GM19351 (cell line): ENCODE measurements at regions not wholly inside any gene's neighbourhood (a gene's known extent, or its start where the extent isn't known, plus 50 kb on each side); places are given as distances from the start of the nearest gene placed in this dataset.

Source experiments
- ATAC-seq: cut with Tn5 transposase; IDR thresholded peaks from one replicate; pipeline ENCODE4 v1.9.1; 2021; ENCODE audit warnings: mild to moderate bottlenecking, moderate library complexity; ENCODE audit not compliant: unreplicated experiment

- ATAC-seq = no peak
These were observed 301.9 kb downstream of the ZEB2 start for GRCh38 chr2:144217853-144218633.

GRCh38 chr2:144215701-144216675, 303.9 kb downstream of the ZEB2 start:
- ATAC-seq = peak; percentile 57

GRCh38 chr2:144215207-144215606, 304.7 kb downstream of the ZEB2 start:
- ATAC-seq = no peak

- peak; percentile 90 for ATAC-seq
These were observed 306.1 kb downstream of the ZEB2 start for GRCh38 chr2:144213797-144214196.

GRCh38 chr2:144211826-144212225, 308.1 kb downstream of the ZEB2 start:
- no peak for ATAC-seq

- ATAC-seq = no peak
These were observed 308.9 kb downstream of the ZEB2 start for GRCh38 chr2:144211065-144211464.

- ATAC-seq = no peak
These were observed 309.8 kb downstream of the ZEB2 start for GRCh38 chr2:144210076-144210475.

- ATAC-seq = no peak
These were observed 311.0 kb downstream of the ZEB2 start for GRCh38 chr2:144208924-144209323.

- ATAC-seq = no peak
These were observed 313.9 kb downstream of the ZEB2 start for GRCh38 chr2:144206019-144206418.

- no peak for ATAC-seq
These were observed 318.0 kb downstream of the ZEB2 start for GRCh38 chr2:144201868-144202468.

GRCh38 chr2:144201126-144201525, 318.8 kb downstream of the ZEB2 start:
- no peak for ATAC-seq

- no peak for ATAC-seq
These were observed 321.8 kb downstream of the ZEB2 start for GRCh38 chr2:144198116-144198515.

- ATAC-seq = peak; percentile 55
These were observed 325.4 kb downstream of the ZEB2 start for GRCh38 chr2:144194326-144195071.

GRCh38 chr2:144190908-144191605, 328.9 kb downstream of the ZEB2 start:
- no peak for ATAC-seq

- peak; percentile 98 for ATAC-seq
These were observed 336.2 kb downstream of the ZEB2 start for GRCh38 chr2:144183727-144184126.

GRCh38 chr2:144181001-144181400, 338.9 kb downstream of the ZEB2 start:
- no peak for ATAC-seq

GRCh38 chr2:144180131-144180530, 339.8 kb downstream of the ZEB2 start:
- ATAC-seq = no peak

GRCh38 chr2:144170179-144170578, 349.7 kb downstream of the ZEB2 start:
- ATAC-seq = no peak

- ATAC-seq = no peak
These were observed 353.2 kb downstream of the ZEB2 start for GRCh38 chr2:144166743-144167142.

GRCh38 chr2:144165599-144166250, 354.2 kb downstream of the ZEB2 start:
- ATAC-seq = no peak
